GM18858 (cell line): ENCODE measurements at regions not wholly inside any gene's neighbourhood (a gene's known extent, or its start where the extent isn't known, plus 50 kb on each side); places are given as distances from the start of the nearest gene placed in this dataset.

Experiments used
- ATAC-seq: cut with Tn5 transposase; IDR thresholded peaks from one replicate; pipeline ENCODE4 v1.9.1; 2021; ENCODE audit not compliant: unreplicated experiment

DNA sequence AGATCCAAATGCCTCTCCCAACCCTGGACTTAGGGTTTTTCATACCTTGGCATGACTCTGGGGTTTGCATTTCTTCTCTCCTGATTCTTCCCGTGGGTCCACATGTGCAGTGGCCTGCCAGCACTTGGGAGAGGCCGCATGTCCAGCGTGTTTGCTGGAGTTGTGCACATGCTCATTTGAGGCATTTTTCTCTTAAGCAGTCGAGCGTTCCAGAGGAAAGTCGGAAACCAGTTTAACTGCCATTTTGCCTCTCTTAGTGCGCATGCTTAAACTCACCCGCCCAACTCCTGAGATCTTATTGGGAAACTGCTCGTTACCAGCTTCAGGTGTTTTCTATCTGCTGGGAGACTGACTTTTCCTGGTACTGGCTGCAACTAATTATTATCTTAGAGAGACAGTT is 888.4 kb upstream of the PHF14 start:
- ATAC-seq, result no peak

DNA sequence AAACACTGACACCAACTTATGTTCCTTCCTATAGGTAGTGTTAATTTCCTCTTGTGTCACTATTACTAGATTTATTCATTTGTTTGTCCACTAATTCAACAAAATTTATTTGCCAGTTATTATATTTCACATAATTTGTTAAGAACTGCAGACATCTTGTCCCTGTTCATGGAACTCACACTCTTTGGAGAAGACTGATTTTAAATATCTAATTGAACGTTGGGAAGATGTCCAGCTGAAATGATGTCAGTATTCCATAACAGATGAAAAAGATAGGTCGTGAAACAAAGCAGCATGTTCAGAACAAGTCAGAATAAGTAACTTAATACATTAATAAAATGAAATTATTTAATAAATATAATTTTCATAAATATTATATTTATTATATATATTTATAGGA is 873.1 kb upstream of the PHF14 start:
- ATAC-seq, result no peak

- ATAC-seq, result no peak
These were observed 872.3 kb upstream of the PHF14 start for GRCh38 chr7:10101351-10101750.

GRCh38 chr7:10104292-10104691 is 869.4 kb upstream of the PHF14 start:
- no peak for ATAC-seq

- no peak for ATAC-seq
These were observed 867.1 kb upstream of the PHF14 start for GRCh38 chr7:10106609-10107008.

DNA sequence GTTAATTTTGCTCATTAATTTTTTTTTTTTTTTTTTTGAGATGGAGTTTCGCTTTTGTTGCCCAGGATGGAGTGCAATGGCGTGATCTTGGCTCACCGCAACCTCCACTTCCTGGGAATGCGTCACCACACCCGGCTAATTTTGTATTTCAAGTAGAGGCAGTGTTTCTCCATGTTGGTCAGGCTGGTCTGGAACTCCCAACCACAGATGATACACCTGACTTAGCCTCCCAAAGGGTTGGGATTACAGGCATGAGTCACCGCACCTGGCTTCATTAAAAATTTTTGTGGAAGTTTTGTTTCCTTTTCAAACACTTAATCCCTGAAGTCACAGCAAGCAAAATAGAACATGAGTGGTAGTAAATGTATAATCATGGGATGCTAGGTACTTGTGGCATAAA is 857.2 kb upstream of the PHF14 start:
- no peak for ATAC-seq

DNA sequence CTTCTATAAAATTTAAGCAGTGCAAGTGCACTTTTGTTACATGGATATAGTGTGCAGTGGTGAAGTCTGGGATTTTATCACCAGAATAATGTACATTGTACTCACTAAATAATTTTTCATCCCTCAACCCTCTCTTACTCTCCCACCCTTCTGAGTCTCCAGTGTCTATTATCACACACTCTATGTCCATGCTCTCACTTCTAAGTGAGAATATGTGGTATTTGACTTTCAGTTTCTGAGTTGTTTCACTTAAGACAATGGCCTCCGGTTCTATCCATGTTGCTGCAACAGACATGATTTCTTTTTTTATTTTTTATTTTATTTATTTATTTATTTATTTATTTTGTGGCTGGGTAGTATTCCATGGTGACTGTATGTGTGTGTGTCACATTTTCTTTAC is 855.9 kb upstream of the PHF14 start:
- ATAC-seq, result no peak

- ATAC-seq, result no peak
These were observed 852.7 kb upstream of the PHF14 start for GRCh38 chr7:10120936-10121335.

DNA sequence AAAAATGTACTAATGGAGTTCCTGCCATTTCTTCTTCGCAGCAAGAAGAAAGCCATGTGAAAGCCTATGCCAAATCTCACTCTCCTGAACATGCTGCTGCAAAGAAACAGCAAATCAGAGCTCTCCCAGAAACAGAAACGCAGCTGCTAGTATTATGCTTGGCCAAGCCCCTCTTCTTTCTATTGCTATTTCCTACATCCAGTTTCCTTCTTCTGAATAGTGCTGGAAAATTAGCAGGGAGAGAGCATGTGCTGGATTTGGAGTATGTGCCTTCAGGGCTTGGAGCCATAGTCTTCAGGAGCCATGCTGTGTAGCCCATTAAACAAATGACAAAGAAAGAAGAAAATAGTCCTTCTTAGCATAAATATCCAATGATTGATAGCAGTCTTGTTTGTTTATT is 852.0 kb upstream of the PHF14 start:
- ATAC-seq, result no peak

DNA sequence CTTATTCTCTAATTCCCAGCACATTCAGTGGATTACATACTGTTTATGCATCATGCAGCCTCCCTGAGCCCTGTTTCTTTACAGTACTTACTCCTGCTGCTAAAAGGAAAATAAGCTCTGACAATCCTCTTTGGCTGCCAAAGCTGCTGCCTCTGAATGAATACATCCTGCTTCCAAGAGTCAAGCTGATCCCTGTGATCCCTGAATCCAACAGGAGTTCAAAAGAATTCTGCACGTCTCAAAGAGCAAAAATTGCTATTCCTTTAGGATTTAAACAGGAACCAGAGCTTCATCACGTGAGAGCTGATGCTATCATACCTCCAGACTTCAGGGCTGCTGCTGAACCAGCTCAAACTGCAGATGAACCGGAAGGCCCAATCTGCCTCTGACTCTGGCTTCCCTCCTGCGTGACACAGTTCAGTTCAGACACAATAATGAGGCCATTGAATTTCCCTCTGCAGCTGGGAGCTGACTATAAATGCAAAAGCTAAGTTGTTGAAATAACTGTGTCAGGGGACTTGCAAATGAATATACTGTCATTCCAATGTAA is 851.0 kb upstream of the PHF14 start:
- ATAC-seq, result no peak

DNA sequence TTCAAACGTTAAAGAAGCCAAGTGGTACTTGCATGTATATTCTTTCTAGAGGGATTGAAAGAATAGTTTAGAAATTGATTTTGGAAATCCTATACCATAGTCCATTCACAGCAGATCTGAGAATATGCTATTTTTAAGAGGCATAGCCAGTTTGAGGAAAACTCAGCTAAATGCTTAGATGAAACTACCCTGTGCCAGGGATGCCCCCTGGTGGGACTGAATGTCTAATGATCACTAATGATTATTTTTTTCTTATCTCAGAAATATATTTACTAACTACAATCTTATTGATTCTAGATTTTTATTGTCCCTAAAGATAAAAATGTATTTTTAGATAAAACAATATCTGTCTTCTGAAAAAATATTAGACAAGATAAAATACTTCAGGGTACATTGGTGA is 844.9 kb upstream of the PHF14 start:
- ATAC-seq, result no peak

DNA sequence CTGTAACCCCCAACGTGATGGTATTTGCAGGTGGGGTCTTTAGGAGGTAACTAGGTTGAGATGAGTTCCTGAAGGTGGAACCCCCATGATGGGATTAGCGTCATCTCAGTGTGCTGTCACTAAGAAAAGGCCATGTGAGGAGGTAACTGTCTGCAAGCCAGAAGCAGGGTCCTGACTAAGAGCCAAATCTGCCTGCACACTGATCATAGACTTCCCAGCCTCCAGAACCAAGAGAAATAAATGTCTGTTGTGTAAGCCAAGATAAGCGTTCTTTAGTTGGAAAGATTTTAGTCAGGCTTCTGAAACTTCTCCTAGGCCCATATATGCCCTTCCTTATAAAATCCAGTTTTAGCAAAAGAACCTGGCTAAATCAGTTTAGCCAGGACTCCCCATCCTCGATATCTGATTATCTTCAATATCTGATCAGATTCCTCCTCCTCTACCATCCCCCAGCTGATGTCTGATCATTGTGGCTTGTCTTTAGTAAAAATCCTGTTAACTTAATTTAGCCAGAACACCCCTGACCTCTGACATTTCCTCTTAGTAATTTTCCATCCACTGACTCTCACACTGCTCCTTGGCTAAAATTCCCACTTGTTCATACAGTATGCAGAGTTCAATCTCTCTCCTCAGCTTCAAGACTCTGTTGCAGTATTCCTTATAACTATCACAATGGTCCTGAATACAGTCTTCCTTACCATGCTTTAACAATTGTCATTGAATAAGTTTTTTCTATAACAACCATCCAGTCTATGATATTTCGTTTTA is 835.4 kb upstream of the PHF14 start:
- no peak for ATAC-seq

GRCh38 chr7:10146271-10146670 is 827.4 kb upstream of the PHF14 start:
- no peak for ATAC-seq

GRCh38 chr7:10156972-10157371 is 816.7 kb upstream of the PHF14 start:
- ATAC-seq, result no peak

- no peak for ATAC-seq
These were observed 791.7 kb upstream of the PHF14 start for GRCh38 chr7:10181996-10182395.

DNA sequence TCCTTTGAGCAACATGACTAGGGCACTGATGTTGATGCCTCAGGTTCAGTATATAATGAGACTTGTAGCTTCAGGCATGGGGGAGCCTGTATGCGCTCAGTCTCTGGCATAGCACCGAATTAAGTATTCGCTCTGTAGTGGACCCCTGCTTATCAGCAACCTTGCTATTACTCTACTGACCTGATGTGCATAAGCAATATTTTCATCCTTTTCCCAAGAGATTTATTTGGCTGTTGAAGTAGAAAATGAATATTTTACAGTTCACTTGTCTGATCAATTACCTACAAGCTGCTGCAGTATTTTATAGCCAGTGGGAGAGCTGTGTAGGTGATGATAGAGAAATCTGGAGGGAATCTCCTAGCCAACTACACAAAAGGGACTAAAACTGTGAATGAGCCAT is 781.6 kb upstream of the PHF14 start:
- ATAC-seq, result no peak

- no peak for ATAC-seq
These were observed 768.0 kb upstream of the PHF14 start for GRCh38 chr7:10205696-10206095.

DNA sequence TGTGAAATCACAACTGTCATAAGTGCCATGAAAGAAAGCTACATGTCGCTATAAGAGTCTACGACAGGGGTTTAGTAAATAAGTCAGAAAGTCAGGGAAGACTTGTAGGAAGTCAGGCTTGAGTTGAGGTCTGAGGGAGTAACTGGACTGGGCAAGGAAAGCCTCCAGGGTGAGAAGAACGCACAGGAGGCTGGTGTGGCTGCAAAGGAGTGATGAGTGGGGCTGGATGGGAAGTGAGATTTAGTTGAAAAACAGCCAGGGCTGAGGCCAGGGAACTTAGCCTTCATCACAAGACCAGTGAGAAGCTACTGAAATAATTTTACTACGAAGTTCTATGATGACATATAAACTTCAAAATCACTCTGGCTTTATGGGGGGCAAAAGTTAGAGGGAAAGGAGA is 763.7 kb upstream of the PHF14 start:
- ATAC-seq, result no peak

- ATAC-seq, result no peak
These were observed 762.7 kb upstream of the PHF14 start for GRCh38 chr7:10211016-10211415.

GRCh38 chr7:10211861-10212260 is 761.8 kb upstream of the PHF14 start:
- ATAC-seq, result no peak

- ATAC-seq, result no peak
These were observed 761.0 kb upstream of the PHF14 start for GRCh38 chr7:10212649-10213048.

DNA sequence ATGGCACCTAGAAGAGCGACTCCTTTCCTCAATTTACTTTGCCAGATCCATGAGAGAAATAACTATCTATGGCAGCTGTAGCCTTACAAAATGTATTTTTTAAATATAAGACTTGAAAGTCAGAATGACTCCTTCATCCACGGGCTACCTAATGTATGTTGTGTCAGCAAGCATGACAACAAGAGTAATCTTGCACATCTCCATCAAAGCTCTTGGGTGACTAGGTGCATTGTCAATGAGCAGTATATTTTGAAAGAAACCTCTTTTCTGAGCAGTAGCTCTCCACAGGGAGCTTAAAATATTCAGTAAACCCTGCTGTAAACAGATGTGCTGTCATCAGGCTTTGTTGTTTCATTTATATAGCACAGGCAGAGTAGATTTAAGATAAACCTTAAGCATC is 757.2 kb upstream of the PHF14 start:
- no peak for ATAC-seq

DNA sequence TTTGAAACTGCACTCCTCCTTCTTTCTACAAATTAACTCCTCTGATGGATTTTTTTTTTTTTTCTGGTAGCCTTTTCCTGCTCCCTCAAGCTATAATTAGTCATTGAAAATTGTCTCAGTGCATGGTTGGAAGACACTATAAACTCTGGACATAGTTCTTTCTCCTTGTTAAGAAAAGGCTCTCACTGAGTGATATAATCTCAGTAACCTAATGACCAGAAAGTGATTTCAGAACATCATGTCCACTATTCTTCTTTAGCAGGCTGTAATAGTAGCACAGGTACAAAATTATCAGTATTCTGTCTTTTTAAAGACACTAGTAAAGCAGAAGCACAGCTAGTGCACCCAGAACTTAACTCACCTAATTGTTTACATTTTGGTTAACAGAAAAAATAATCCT is 752.6 kb upstream of the PHF14 start:
- ATAC-seq, result no peak
